GM21515 (cell line): ENCODE measurements at regions not wholly inside any gene's neighbourhood (a gene's known extent, or its start where the extent isn't known, plus 50 kb on each side); places are given as distances from the start of the nearest gene placed in this dataset.

ENCODE experiments used
- ATAC-seq: cut with Tn5 transposase; IDR thresholded peaks from one replicate; pipeline ENCODE4 v1.9.1; 2021; ENCODE audit not compliant: unreplicated experiment

GRCh38 chr13:65095161-65096082 is 2134.7 kb downstream of the PCDH9 start:
- ATAC-seq: no peak

- ATAC-seq: no peak
Measured at GRCh38 chr13:65093357-65093756, 2136.8 kb downstream of the PCDH9 start.

GRCh38 chr13:65091031-65091430 is 2139.1 kb downstream of the PCDH9 start:
- ATAC-seq: no peak

- ATAC-seq: no peak
Measured at GRCh38 chr13:65090186-65090585, 2139.9 kb downstream of the PCDH9 start.

GRCh38 chr13:65088906-65089305 is 2141.2 kb downstream of the PCDH9 start:
- ATAC-seq: no peak

- no peak for ATAC-seq
Measured at GRCh38 chr13:65085977-65086376, 2144.2 kb downstream of the PCDH9 start.

GRCh38 chr13:65074248-65074647 is 2155.9 kb downstream of the PCDH9 start:
- no peak for ATAC-seq

- ATAC-seq: no peak
Measured at GRCh38 chr13:65064967-65065366, 2165.2 kb downstream of the PCDH9 start.

- ATAC-seq: no peak
Measured at GRCh38 chr13:65063753-65064152, 2166.4 kb downstream of the PCDH9 start.

- no peak for ATAC-seq
Measured at GRCh38 chr13:65057986-65058385, 2172.2 kb downstream of the PCDH9 start.

- no peak for ATAC-seq
Measured at GRCh38 chr13:65054277-65054676, 2175.9 kb downstream of the PCDH9 start.

GRCh38 chr13:65036999-65037398 is 2193.1 kb downstream of the PCDH9 start:
- no peak for ATAC-seq

- ATAC-seq: no peak
Measured at GRCh38 chr13:65035302-65035701, 2194.8 kb downstream of the PCDH9 start.

GRCh38 chr13:65034266-65034665 is 2195.9 kb downstream of the PCDH9 start:
- ATAC-seq: no peak

- ATAC-seq: no peak
Measured at GRCh38 chr13:65032825-65033224, 2197.3 kb downstream of the PCDH9 start.

GRCh38 chr13:65028101-65028500 is 2202.0 kb downstream of the PCDH9 start:
- ATAC-seq: no peak

- ATAC-seq: no peak
Measured at GRCh38 chr13:65026505-65026904, 2203.6 kb downstream of the PCDH9 start.

- no peak for ATAC-seq
Measured at GRCh38 chr13:65011378-65011777, 2218.8 kb downstream of the PCDH9 start.

- ATAC-seq: no peak
Measured at GRCh38 chr13:64997438-64997837, 2232.7 kb downstream of the PCDH9 start.

- ATAC-seq: peak; percentile 76
Measured at GRCh38 chr13:64993514-64994164, 2236.5 kb downstream of the PCDH9 start.

- ATAC-seq: no peak
Measured at GRCh38 chr13:64992314-64992713, 2237.8 kb downstream of the PCDH9 start.

- ATAC-seq: no peak
Measured at GRCh38 chr13:64985075-64985474, 2245.1 kb downstream of the PCDH9 start.
